DOHH2 (cell line): ENCODE measurements at regions not wholly inside any gene's neighbourhood (a gene's known extent, or its start where the extent isn't known, plus 50 kb on each side); places are given as distances from the start of the nearest gene placed in this dataset.

Experiments used
- EZH2phosphoT487 ChIP-seq: fragments of 200-600 bp; sonication (generic); IDR thresholded peaks from 2 replicates; pipeline ENCODE4 v1.6.1; 2017; ENCODE audit warnings: borderline replicate concordance, mild to moderate bottlenecking, antibody characterized with exemption, low read length, moderate library complexity, mixed read lengths
- TF ChIP-seq, protein P1 (sequence below): fragments of 200-600 bp; sonication (generic); IDR thresholded peaks from one replicate; pipeline ENCODE4 v1.5.1; 2014; ENCODE audit warnings: antibody characterized with exemption, mild to moderate bottlenecking, low read depth, low read length; ENCODE audit not compliant: poor library complexity, severe bottlenecking

GRCh38 chr12:78279567-78279966 is 448.9 kb downstream of the NAV3 start:
- TF ChIP-seq, protein P1, sequence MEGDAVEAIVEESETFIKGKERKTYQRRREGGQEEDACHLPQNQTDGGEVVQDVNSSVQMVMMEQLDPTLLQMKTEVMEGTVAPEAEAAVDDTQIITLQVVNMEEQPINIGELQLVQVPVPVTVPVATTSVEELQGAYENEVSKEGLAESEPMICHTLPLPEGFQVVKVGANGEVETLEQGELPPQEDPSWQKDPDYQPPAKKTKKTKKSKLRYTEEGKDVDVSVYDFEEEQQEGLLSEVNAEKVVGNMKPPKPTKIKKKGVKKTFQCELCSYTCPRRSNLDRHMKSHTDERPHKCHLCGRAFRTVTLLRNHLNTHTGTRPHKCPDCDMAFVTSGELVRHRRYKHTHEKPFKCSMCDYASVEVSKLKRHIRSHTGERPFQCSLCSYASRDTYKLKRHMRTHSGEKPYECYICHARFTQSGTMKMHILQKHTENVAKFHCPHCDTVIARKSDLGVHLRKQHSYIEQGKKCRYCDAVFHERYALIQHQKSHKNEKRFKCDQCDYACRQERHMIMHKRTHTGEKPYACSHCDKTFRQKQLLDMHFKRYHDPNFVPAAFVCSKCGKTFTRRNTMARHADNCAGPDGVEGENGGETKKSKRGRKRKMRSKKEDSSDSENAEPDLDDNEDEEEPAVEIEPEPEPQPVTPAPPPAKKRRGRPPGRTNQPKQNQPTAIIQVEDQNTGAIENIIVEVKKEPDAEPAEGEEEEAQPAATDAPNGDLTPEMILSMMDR = no peak
- no peak for TF ChIP-seq EZH2phosphoT487
